ENCODE measurements at regions not wholly inside any gene's neighbourhood (a gene's known extent, or its start where the extent isn't known, plus 50 kb on each side); places are given as distances from the start of the nearest gene placed in this dataset.
"Not testable (repeated sequence)": the region's sequence is repeated elsewhere in the genome, so short reads cannot be mapped to it uniquely, and the experiment has no call there.

DNA sequence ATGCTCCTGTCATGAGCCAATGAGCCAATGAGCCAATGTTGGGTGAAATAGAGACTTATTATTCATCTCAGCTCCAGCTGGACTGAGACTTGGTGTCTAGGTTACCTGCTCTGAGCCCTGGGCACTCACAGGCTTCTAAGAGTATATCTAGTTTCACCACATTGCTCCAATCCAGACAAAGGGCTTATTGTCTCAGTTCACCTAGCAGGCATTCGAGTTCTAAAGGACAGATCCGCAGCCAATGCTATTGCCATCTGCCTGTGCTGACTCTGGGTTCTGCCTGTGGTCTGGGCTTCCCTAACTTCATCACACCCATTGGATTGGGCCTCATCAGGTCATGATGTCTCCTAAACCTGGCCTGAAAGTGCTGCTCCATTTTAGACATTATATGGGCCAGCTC lies 66.1 kb upstream of the HS3ST4 start:
- TF ChIP-seq, protein P1, sequence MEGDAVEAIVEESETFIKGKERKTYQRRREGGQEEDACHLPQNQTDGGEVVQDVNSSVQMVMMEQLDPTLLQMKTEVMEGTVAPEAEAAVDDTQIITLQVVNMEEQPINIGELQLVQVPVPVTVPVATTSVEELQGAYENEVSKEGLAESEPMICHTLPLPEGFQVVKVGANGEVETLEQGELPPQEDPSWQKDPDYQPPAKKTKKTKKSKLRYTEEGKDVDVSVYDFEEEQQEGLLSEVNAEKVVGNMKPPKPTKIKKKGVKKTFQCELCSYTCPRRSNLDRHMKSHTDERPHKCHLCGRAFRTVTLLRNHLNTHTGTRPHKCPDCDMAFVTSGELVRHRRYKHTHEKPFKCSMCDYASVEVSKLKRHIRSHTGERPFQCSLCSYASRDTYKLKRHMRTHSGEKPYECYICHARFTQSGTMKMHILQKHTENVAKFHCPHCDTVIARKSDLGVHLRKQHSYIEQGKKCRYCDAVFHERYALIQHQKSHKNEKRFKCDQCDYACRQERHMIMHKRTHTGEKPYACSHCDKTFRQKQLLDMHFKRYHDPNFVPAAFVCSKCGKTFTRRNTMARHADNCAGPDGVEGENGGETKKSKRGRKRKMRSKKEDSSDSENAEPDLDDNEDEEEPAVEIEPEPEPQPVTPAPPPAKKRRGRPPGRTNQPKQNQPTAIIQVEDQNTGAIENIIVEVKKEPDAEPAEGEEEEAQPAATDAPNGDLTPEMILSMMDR (IDR thresholded peaks at IDR 0.05; ENCODE audit: control extremely low read depth, extremely low read depth, low read depth, missing control alignments) = no peak
- DNase-seq (ENCODE audit: extremely low spot score) = no peak
- ChIA-PET POLR2A (no interaction called here), CTCF (no interaction called here)

DNA sequence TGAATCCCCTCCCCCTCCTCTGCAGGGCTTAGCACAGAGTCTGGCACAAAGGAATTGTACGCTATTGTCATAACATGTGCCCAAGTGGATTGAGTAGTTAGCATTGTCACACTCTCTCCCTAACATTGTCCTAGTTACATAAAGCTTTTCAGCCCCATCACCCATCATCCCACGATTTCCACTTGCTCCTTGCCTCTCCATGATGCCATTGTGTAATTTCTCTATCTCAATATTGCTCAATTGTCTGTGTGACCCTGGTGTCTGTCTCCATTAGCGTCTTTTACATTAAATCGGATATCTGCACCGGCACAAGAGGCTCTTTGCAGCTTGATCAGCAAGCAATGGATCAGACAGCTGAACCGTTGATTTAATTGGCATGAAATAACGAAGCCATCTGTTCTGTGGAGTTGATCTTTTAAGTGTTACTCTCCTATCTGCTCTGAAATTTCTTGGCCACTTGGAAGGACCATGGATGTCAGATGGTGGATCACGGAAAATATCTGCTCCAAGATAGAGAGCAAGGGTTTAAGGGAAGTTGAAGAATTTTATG lies 77.0 kb upstream of the HS3ST4 start:
- TF ChIP-seq, protein P1 (IDR thresholded peaks at IDR 0.05; ENCODE audit: control extremely low read depth, extremely low read depth, low read depth, missing control alignments) = no peak
- ChIA-PET POLR2A (no interaction called here), CTCF (no interaction called here)
- DNase-seq (ENCODE audit: extremely low spot score) = no peak

DNA sequence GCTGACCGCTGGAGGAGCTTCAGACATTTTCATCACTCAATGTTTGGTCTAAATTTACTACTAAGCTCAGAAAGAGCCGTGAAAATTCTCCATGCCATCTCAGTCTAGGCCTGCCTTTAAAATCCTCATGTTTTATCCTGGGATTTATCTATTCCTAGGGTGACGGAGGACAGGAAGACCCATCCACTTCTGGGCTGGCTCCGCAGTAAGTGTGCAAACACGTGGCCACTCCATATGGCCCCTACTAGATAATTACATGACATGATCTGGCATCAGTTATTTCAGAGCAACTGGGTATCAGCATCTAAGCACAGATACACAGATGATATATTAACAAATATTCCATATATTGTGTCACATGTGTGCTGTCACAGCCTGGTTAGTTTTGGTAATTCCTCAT lies 77.8 kb upstream of the HS3ST4 start:
- POLR2A ChIA-PET = no interaction called here
- TF ChIP-seq, protein P1 (IDR thresholded peaks at IDR 0.05; ENCODE audit: control extremely low read depth, extremely low read depth, low read depth, missing control alignments) = no peak
- CTCF ChIA-PET = interaction anchor here (0.9 kb wide), 1 partner anchor 11 kb away, joined by 4 read pairs; no protein-coding TSS in a partner anchor
- no peak for DNase-seq (ENCODE audit: extremely low spot score)

DNA sequence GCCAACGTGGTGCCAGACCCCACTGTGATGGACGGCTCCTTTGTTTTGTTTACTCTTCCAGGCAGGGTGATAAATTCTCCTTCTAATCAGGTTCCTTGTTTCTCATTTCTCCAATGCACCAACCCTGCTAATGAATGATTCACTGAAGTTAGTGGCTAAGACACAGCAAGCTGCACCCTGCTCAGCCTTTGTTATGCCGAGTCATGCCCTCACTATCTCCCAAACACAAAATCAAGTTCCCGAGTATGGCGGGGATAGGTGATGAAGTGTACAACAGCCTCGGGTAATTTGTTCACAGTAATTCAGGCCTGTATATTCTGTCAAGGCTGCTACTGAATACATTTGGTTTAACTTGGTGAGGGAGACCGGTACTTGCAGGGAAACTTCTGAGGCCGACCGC lies 83.8 kb upstream of the HS3ST4 start:
- ChIA-PET POLR2A (no interaction called here), CTCF (no interaction called here)
- TF ChIP-seq, protein P1 (IDR thresholded peaks at IDR 0.05; ENCODE audit: control extremely low read depth, extremely low read depth, low read depth, missing control alignments) = no peak
- DNase-seq (ENCODE audit: extremely low spot score) = no peak

DNA sequence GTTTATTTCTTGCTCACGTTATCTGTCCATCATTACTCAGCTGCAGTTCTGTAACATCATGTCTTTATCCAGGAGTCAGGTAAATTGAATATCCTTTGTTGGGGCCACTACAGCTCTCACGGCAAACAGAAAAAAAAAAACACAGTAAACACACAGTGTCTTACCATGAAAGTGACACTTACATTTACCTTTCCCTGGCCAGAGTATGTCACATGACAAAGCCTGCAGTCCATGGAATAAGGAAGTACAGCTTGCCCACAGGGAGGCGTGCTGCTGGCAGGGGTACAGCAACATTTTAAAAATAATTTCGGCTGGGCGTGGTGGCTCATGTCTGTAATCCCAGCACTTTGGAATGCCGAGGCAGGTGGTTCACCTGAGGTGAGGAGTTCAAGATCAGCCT lies 85.7 kb upstream of the HS3ST4 start:
- CTCF ChIA-PET = no interaction called here
- TF ChIP-seq, protein P1 (IDR thresholded peaks at IDR 0.05; ENCODE audit: control extremely low read depth, extremely low read depth, low read depth, missing control alignments) = no peak
- no peak for DNase-seq (ENCODE audit: extremely low spot score)
- POLR2A ChIA-PET = no interaction called here

DNA sequence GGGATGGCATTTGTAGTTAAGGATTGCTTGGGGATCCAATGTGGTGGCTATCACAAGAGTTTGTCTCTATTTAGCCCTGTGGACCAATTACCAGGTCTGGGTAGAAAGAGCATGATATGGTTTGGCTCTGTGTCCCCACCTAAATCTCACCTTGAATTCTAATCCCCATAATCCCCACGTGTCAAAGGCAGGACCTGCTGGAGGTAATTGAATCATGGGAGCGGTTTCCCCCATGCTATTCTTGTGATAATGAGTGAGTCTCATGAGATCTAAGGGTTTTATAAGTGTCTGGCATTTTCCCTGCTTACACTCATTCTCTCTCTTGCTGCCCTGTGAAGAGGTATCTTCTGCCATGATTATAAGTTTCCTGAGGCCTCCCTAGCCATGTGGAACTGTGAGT lies 86.4 kb upstream of the HS3ST4 start:
- no peak for DNase-seq (ENCODE audit: extremely low spot score)
- TF ChIP-seq, protein P1 (IDR thresholded peaks at IDR 0.05; ENCODE audit: control extremely low read depth, extremely low read depth, low read depth, missing control alignments) = no peak
- CTCF ChIA-PET = no interaction called here

DNA sequence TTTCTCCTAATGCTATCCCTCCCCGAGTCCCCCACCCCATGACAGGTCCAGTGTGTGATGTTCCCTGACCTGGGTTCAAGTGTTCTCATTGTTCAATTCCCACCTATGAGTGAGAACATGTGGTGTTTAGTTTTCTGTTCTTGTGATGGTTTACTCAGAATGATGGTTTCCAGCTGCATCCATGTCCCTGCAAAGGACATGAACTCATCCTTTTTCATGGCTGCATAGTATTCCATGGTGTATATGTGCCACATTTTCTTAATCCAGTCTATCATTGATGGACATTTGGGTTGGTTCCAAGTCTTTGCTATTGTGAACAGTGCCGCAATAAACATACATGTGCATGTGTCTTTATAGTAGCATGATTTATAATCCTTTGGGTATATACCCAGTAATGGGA lies 90.5 kb upstream of the HS3ST4 start:
- DNase-seq (ENCODE audit: extremely low spot score); POLR2A ChIA-PET; CTCF ChIA-PET: not testable (repeated sequence)

More for the DNA sequence above, 86.4 kb upstream of the HS3ST4 start:
- POLR2A ChIA-PET = no interaction called here
